ENCODE measurements at regions not wholly inside any gene's neighbourhood (a gene's known extent, or its start where the extent isn't known, plus 50 kb on each side); places are given as distances from the start of the nearest gene placed in this dataset.
"Not testable (repeated sequence)": the region's sequence is repeated elsewhere in the genome, so short reads cannot be mapped to it uniquely, and the experiment has no call there.

DNA sequence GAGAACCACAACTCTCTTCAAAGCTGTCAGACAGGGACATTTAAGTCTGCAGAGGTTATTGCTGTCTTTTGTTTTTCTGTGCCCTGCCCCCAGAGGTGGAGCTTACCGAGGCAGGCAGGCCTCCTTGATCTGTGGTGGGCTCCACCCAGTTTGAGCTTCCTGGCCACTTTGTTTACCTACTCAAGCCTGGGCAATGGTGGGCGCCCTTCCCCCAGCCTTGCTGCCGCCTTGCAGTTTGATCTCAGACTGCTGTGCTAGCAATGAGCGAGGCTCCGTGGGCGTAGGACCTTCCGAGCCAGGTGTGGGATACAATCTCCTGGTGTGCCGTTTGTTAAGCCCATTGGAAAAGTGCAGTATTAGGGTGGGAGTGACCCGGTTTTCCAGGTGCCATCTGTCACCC is 822.1 kb downstream of the KCNMA1 start:
- not testable (repeated sequence) for FAIRE-seq

GRCh38 chr10:76811430-76811829 is 826.2 kb downstream of the KCNMA1 start:
- FAIRE-seq = no peak
- DNase-seq (ENCODE audit: low spot score in 2 of 2) = no peak

More for the DNA sequence above, 822.1 kb downstream of the KCNMA1 start:
- DNase-seq (ENCODE audit: low spot score in 2 of 2) = not testable (repeated sequence)

- no peak for FAIRE-seq
Measured at GRCh38 chr10:76788452-76788811, 849.2 kb downstream of the KCNMA1 start.

GRCh38 chr10:76787746-76788451 is 849.7 kb downstream of the KCNMA1 start:
- no peak for DNase-seq (ENCODE audit: low spot score in 2 of 2)
- FAIRE-seq = no peak

More at GRCh38 chr10:76788452-76788811, 849.2 kb downstream of the KCNMA1 start:
- DNase-seq (ENCODE audit: low spot score in 2 of 2) = no peak

DNA sequence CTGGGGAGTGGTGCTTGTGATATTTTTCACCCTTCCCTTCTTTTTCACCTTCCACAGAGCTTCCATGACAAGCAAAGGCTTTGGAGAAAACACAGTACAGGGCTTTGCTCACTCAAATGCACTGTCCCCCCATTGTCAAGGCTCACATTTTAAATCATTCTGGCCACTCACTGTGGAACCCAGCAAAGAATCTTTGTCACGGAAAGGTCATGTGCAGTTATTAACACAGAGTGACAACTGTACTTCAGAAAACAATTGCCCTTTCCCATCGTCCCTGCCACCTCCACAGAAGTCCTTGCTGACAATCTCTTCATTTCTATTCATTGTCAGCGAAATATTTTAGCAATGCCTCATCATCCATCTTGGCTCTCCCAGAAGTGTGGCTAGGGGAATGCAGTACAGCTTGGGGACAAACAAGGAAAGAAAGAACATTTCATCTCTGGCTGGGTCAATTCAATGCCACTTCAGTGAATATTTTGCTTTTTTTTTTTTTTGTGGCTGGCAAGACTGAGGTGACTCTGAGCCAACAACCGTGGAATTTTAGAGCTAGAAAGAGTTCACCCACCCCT is 851.0 kb downstream of the KCNMA1 start:
- DNase-seq (ENCODE audit: low spot score in 2 of 2) = no peak
- FAIRE-seq = no peak

DNA sequence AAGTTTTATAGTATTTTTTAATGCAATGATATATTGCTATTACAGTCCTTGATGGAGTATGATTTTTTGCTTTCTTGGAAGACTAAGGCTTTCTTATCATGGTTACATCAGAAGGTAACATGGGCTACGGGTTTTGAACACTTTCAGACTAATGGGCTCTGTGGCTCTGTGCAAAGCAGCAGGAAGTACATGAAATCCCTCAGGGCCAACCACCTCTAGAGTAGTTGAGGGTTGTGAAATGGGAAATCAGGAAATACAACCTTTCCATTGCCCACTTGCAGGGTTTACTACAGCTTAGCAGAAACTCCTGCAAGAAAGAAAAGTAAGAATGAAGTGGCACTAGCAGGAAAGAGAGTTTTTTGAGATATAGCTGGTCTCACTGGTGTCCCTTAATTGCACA is 853.5 kb downstream of the KCNMA1 start:
- FAIRE-seq = no peak
- DNase-seq (ENCODE audit: low spot score in 2 of 2) = no peak

DNA sequence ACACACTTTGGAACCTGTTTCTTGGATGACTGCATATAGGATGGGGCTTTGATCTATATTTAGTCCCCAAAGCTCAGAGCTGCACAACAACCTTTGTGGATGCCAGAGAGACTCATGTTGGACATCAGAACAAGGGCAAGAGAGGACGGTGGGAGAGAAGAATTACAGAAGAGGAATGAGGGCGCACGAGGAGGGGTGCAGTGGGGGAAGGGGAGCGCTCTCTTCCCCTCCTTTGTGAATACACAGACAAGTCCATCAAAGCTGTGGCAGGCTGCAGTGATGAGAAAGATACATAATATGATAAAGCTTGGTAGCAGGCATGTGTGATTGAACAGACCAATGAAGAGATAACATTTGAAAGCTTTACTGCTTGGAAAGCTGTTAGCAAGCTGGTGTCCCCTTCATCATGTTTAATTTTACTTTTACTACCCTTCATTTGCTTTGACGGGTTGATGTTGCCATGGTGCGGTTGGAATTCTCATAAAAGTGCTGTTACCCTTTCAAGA is 857.8 kb downstream of the KCNMA1 start:
- FAIRE-seq (no peak), DNase-seq (ENCODE audit: low spot score in 2 of 2) (no peak)

DNA sequence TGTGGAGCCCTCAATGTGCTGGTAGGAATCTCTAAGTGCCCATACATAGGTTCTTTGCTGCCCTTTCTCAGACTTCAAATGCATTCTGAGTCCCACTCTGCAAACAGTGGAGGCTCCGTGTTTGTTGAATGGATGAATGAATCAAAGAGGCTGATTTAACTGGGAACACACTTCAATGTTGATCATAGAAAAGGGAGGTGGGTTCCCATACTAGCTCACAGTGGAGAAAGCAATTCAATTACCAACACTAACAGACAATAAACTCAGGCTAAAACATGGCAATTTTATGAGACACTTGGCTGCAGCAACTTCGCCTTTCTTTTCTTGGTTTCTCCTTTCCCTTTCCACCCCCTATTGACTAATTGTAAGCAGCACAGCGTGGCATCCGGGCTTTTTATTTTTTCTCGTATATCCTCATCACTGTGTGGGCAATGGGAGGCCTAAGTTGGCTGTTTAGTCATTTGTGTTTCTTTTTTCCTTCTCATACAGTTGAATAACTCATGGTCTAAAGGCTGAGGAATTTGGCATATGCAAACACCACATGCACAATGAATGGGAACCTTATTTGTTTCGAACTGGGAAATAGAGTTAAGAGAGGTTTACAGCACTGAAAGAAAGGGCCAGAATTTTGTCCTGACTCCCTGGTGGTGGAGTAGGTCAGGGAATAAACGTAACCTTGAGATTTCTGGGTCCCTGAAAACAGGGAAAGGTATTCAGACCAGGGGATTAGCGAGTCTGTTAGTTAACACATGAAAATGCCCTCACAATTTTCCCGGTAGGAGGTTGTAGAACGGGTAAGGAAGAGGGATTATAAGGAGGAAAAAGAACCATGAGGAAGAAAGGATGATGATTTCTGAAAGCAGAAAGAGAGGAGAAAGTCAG is 858.5 kb downstream of the KCNMA1 start:
- DNase-seq (ENCODE audit: low spot score in 2 of 2) = no peak
- FAIRE-seq = no peak

DNA sequence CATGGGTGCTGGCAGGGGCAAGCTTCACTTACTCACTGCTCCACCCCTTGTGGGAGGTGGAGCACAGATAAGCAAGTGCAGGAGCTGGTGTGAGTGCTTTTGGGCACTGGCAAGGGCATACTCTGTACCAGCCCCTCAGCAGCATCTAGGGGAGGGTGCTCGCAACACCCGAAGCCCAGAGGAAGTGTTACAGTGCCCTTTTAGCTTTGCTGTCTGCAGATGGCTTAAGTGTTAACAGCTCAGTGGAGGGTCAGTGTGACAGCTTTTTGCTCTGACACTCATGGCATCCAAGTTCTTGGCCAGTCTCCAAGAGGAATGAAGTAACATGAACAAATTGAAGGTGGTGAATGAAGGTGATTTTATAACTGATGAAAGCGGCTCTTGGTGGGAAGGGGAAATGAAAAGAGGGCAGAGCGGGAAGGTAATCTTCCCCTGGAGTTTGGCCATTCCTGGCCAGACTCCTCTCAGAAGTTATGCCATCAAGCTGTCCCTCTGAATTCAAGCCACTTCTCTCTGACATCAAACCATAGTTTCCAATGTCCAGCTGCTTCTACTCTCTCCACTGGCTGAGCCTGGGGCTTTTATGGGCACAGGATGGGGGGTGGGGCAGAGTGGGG is 862.5 kb downstream of the KCNMA1 start:
- DNase-seq (ENCODE audit: low spot score in 2 of 2) = no peak
- FAIRE-seq = no peak

DNA sequence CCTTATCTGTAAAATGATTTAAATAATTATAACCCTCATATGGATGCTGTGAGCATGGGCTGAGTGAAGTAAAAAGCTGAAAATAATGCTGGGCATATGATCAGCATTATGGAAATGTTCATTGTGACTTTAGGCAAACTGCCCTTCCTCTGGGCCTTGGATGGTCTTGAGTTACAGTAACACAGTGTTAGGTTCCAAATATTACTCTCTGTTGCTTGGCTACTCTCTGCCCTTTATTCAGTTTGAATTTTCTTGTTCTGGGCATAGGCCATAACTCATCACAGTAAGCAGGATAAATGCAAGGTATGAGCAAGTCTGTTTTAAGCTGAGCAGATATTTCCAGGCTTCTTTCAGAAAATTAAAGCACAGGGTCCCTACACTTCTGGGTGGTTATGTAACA is 868.0 kb downstream of the KCNMA1 start:
- FAIRE-seq = no peak
- no peak for DNase-seq (ENCODE audit: low spot score in 2 of 2)

GRCh38 chr10:76769161-76769560 is 868.4 kb downstream of the KCNMA1 start:
- FAIRE-seq = no peak
- no peak for DNase-seq (ENCODE audit: low spot score in 2 of 2)

DNA sequence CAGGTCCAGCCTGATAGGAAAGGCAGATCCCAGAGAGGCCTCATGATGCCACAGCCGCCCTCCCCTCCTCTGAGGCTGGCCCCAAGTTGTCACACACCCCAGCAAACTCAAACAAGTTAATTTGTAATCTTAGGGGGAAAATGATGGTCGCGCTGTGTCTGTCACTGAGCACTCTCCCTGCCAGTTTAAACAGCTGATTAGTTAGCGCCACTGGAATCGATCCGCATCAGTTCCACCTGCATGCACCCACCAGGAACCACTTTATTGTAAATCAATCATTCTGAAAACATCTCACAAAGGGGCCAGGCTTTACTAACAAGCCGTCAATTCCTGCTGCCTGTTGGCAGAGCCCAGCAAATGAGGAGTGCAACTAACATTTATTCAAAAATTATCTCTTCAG is 870.9 kb downstream of the KCNMA1 start:
- DNase-seq (ENCODE audit: low spot score in 2 of 2) (no peak), FAIRE-seq (no peak)

GRCh38 chr10:76764921-76765320 is 872.7 kb downstream of the KCNMA1 start:
- not testable (repeated sequence) for FAIRE-seq; DNase-seq (ENCODE audit: low spot score in 2 of 2)

DNA sequence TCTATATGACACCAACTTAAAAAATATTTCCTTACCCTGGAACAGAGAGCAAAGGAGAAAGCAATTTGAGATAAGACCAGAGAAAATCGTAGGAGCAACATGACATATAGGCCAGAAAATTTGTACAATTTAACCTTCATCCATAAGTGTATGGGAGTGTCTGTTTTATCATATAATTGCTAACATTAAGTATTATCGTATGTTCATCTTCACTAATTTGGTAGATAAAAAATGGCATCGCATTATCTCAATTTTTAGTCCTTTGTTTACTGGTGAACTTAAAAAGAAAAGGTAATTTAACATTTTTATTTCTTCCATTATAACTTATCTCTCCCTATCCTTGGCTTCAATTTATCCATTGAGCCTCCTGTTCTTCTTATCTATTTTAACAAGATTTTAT is 873.4 kb downstream of the KCNMA1 start:
- no peak for DNase-seq (ENCODE audit: low spot score in 2 of 2)
- FAIRE-seq = no peak

DNA sequence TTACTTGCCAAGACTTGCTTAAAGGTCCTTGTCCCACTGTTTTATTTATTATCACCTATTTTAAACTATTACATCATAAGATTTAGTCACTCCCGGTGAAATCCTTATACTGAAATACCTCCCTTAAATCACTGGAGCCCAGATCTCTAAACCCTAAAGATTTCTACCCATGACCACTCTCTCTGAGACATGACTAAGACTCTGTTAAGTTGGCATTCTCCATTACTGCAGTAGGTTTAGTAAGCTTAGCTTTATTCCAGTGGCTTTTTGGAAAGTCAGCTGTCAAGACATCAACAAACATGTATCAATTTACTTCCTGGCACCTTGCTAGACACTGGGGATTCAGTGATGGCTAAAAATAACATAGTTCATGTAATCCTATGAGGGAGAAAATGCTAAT is 874.2 kb downstream of the KCNMA1 start:
- FAIRE-seq (no peak), DNase-seq (ENCODE audit: low spot score in 2 of 2) (no peak)

GRCh38 chr10:76759681-76760080 is 877.9 kb downstream of the KCNMA1 start:
- no peak for DNase-seq (ENCODE audit: low spot score in 2 of 2)
- FAIRE-seq = no peak

GRCh38 chr10:76743169-76743568 is 894.4 kb downstream of the KCNMA1 start:
- DNase-seq (ENCODE audit: low spot score in 2 of 2) = no peak
- no peak for FAIRE-seq

DNA sequence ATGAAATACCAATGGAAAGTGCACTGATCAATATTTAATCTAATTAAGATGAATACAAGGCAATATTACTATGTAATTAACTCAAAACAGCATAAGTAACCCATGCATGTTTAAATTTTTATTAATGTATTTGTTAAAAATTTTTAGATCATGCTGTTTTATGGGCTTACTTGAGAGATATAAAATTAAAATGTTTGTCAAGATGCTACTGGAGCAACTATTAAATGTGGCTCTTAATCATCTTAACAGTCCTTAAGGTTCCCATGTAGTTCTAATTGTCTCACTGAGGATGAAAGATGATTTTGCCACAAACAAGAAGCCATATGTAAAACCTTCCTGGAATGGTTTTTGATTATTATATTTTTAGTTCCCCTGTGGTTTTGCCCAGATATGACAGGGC is 897.1 kb downstream of the KCNMA1 start:
- FAIRE-seq = no peak

GRCh38 chr10:76738991-76739390 is 898.6 kb downstream of the KCNMA1 start:
- FAIRE-seq (no peak), DNase-seq (ENCODE audit: low spot score in 2 of 2) (no peak)

More for the DNA sequence above, 897.1 kb downstream of the KCNMA1 start:
- no peak for DNase-seq (ENCODE audit: low spot score in 2 of 2)

DNA sequence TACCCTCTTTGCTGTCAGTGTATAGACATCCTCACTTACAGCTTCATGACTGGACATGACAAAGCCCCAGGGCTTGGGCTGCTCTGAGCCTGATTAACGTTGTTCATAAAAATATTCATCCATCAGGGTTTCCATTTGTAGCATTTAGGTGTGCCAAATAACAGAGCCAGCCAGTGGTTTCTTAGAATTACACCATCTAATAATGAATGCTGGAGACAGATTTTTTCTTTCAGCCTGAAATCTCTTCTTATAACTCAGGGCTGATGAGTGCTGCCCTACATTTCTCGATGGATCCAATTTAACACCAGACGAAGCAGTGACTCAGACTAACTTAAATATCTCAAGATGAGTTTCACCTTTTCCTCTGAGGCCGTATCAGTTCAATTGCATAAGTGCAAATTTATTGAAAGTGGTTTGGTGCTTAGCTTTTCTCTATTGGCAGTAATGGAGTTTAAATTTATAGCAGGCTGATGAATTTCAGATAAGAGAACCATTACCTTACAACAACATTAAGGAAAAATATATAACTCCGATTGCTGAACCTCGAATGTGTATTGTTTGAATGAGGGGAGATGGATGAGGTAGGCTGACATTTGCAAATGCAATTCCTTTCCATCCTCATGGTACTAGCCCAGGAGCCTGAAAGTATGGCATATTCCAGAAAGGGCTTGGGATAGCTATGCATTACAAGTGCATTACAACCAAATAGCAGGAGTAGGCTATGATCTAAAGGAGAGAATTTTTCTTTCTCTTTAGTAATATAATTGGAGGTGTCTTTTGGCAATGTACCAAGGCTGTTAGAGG is 900.6 kb downstream of the KCNMA1 start:
- DNase-seq (ENCODE audit: low spot score in 2 of 2) = no peak
- no peak for FAIRE-seq
